SU-DHL-6 (cell line): ENCODE measurements at regions not wholly inside any gene's neighbourhood (a gene's known extent, or its start where the extent isn't known, plus 50 kb on each side); places are given as distances from the start of the nearest gene placed in this dataset.

Source experiments
- H2AFZ ChIP-seq: fragments of 200-600 bp; sonication (generic); 2 replicates; pipeline ENCODE4 v1.6.1; 2014; ENCODE audit warnings: low read depth, mild to moderate bottlenecking, moderate library complexity, mixed read lengths, antibody characterized with exemption, low read length; ENCODE audit not compliant: severe bottlenecking
- H3F3A ChIP-seq: fragments of 200-600 bp; shearing (Covaris generic); 2 replicates; pipeline ENCODE4 v1.6.0; 2016; ENCODE audit warnings: antibody characterized with exemption, mild to moderate bottlenecking; ENCODE audit not compliant: insufficient read depth
- H3K27ac ChIP-seq: fragments of 200-600 bp; sonication (generic); 2 replicates; pipeline ENCODE4 v1.5.1; 2016; ENCODE audit warnings: low read depth, mild to moderate bottlenecking, low read length, moderate library complexity, mixed read lengths
- H3K27me3 ChIP-seq: fragments of 200-600 bp; sonication (generic), shearing (Covaris generic); 2 replicates; pipeline ENCODE4 v1.6.0; 2014; ENCODE audit warnings: mild to moderate bottlenecking, low read length
- H3K36me3 ChIP-seq: fragments of 200-600 bp; sonication (generic); 2 replicates; pipeline ENCODE4 v1.6.1; 2014; ENCODE audit warnings: mild to moderate bottlenecking, low read length, mixed read lengths
- H3K4me2 ChIP-seq: fragments of 300-600, 200-600 bp; shearing (Covaris generic), sonication (generic); 2 replicates; pipeline ENCODE4 v1.6.0; 2014; ENCODE audit warnings: low read length, low read depth, mild to moderate bottlenecking; ENCODE audit not compliant: poor library complexity, severe bottlenecking
- H3K4me3 ChIP-seq: fragments of 200-600 bp; sonication (generic); 2 replicates; pipeline ENCODE4 v1.5.1; 2014; ENCODE audit warnings: antibody characterized with exemption, low read length, mild to moderate bottlenecking, mixed read lengths; ENCODE audit not compliant: insufficient read depth, poor library complexity, severe bottlenecking
- H3K79me2 ChIP-seq: fragments of 200-600 bp; sonication (generic); 2 replicates; pipeline ENCODE4 v1.6.1; 2014; ENCODE audit warnings: mild to moderate bottlenecking, low read length, moderate library complexity; ENCODE audit not compliant: insufficient read depth
- H3K9ac ChIP-seq: fragments of 200-600 bp; sonication (generic); 2 replicates; pipeline ENCODE4 v1.7.0; 2014; ENCODE audit warnings: mild to moderate bottlenecking, low read length
- H3K9me2 ChIP-seq: fragments of 200-600 bp; sonication (generic); replicated peaks from 2 replicates; pipeline ENCODE4 v1.6.1; 2014; ENCODE audit warnings: low read length; ENCODE audit not compliant: insufficient read depth
- H3K9me3 ChIP-seq: fragments of 200-600 bp; sonication (generic); 2 replicates; pipeline ENCODE4 v1.6.1; 2014; ENCODE audit warnings: low read length, mixed read lengths; ENCODE audit not compliant: insufficient read depth
- H4K20me1 ChIP-seq: fragments of 200-600 bp; sonication (generic); 2 replicates; pipeline ENCODE4 v1.6.1; 2014; ENCODE audit warnings: low read depth, mild to moderate bottlenecking, antibody characterized with exemption, low read length, moderate library complexity, mixed read lengths
- EZH2phosphoT487 ChIP-seq: fragments of 200-600 bp; sonication (generic), shearing (Covaris generic); conservative IDR thresholded peaks from 2 replicates; pipeline ENCODE4 v1.6.1; 2018; ENCODE audit warnings: mild to moderate bottlenecking, antibody characterized with exemption, low read length, moderate library complexity, mixed read lengths
- TF ChIP-seq, protein P1 (sequence below): fragments of 200-600 bp; sonication (generic); IDR thresholded peaks from one replicate; pipeline ENCODE4 v1.5.1; 2017; ENCODE audit warnings: antibody characterized with exemption, mild to moderate bottlenecking, low read length, moderate library complexity; ENCODE audit not compliant: insufficient read depth, poor library complexity, severe bottlenecking

DNA sequence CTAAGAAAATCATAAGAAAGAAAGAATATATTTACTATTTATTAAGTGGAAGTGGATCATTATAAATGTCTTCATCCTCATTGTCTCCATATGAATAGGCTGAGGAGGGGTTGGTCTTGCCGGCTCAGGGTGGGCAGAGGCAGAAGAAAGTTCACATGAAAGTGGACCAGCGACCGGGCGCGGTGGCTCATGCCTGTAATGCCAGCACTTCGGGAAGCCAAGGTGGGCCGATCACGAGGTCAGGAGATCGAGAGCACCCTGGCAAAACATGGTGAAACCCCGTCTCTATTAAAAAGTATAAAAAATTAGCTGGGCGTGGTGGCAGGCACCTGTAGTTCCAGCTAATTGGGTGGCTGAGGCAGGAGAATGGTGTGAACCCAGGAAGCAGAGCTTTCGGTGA, 1145.4 kb downstream of the STIM2 start:
- Histone ChIP-seq H3K27me3 (no peaks in the 10 kb centered on the region), H3K36me3 (no peaks in the 10 kb centered on the region), H3K4me3 (no peak overlapping the region), H3K9me2 (no peaks in the 10 kb centered on the region), H3K9me3 (no peaks in the 10 kb centered on the region), H4K20me1 (no peaks in the 10 kb centered on the region), H3K27ac (no peak overlapping the region), H3K79me2 (no peaks in the 10 kb centered on the region), H3F3A (no peaks in the 10 kb centered on the region), H3K9ac (no peak overlapping the region), H3K4me2 (no peak overlapping the region), H2AFZ (peak overlapping the region; percentile 68)
- TF ChIP-seq, protein P1, sequence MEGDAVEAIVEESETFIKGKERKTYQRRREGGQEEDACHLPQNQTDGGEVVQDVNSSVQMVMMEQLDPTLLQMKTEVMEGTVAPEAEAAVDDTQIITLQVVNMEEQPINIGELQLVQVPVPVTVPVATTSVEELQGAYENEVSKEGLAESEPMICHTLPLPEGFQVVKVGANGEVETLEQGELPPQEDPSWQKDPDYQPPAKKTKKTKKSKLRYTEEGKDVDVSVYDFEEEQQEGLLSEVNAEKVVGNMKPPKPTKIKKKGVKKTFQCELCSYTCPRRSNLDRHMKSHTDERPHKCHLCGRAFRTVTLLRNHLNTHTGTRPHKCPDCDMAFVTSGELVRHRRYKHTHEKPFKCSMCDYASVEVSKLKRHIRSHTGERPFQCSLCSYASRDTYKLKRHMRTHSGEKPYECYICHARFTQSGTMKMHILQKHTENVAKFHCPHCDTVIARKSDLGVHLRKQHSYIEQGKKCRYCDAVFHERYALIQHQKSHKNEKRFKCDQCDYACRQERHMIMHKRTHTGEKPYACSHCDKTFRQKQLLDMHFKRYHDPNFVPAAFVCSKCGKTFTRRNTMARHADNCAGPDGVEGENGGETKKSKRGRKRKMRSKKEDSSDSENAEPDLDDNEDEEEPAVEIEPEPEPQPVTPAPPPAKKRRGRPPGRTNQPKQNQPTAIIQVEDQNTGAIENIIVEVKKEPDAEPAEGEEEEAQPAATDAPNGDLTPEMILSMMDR, result no peak
- TF ChIP-seq EZH2phosphoT487, result no peak

- H3K9me2 ChIP-seq, result no peaks in the 10 kb centered on the region
- no peaks in the 10 kb centered on the region for H3K36me3 ChIP-seq
- H3K79me2 ChIP-seq, result no peaks in the 10 kb centered on the region
- no peak overlapping the region for H2AFZ ChIP-seq
- no peaks in the 10 kb centered on the region for H4K20me1 ChIP-seq
- TF ChIP-seq, protein P1, result no peak
- TF ChIP-seq EZH2phosphoT487, result no peak
- no peak overlapping the region for H3K4me3 ChIP-seq
- no peak overlapping the region for H3K27ac ChIP-seq
- no peak overlapping the region for H3K4me2 ChIP-seq
- no peaks in the 10 kb centered on the region for H3K9me3 ChIP-seq
- no peak overlapping the region for H3K9ac ChIP-seq
- H3F3A ChIP-seq, result no peaks in the 10 kb centered on the region
- H3K27me3 ChIP-seq, result no peaks in the 10 kb centered on the region
Measured at GRCh38 chr4:28007693-28008092, 1147.1 kb downstream of the STIM2 start.

DNA sequence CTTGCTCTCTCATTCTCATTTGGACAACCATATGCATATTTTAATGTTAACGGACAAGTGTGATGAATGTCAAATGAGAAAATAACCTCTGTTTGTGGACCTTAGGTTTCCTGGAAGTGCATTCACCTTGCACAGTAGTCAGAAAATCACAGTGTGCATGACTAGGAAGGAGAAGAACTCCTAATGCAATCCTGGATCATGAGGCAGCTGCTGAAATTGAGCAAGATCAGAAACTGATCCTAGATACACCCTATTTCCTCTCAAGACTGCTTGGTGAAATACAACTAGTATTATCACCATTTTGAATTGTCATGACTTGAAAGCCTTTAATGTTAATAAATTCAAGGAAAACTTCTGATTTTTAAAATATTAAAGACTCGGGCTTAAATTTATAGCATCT, 1148.9 kb downstream of the STIM2 start:
- Histone ChIP-seq H3K27ac (no peak overlapping the region), H4K20me1 (no peaks in the 10 kb centered on the region), H2AFZ (no peak overlapping the region), H3K36me3 (no peaks in the 10 kb centered on the region), H3K4me3 (no peak overlapping the region), H3K79me2 (no peaks in the 10 kb centered on the region), H3K9me2 (no peaks in the 10 kb centered on the region), H3F3A (no peaks in the 10 kb centered on the region), H3K9me3 (peaks cover 11% of the 10 kb centered on the region; the same call in 1 of the 2 replicates), H3K27me3 (no peaks in the 10 kb centered on the region), H3K9ac (no peak overlapping the region), H3K4me2 (no peak overlapping the region)
- TF ChIP-seq, protein P1, result no peak
- no peak for TF ChIP-seq EZH2phosphoT487
